ENCODE measurements at regions not wholly inside any gene's neighbourhood (a gene's known extent, or its start where the extent isn't known, plus 50 kb on each side); places are given as distances from the start of the nearest gene placed in this dataset.

DNA sequence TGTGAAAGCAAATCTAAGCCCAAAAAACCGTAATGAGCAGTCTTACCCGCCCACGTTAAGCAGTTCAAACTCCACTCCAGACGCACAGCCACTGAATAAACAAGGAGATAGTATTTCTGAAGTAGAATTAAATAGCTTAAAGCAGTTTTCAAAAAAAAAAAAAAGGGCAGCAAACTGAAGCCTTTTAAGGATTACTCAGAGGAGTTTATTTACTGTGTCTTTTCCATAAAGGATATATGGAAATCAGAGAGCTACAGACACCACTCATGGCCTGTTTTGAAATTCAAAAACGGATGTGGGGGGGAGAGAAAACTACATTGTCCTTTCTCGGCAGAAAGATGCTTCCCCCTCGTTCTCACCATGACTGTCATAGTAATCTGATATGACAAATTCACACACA, 83.7 kb upstream of the IRX1 start:
- no TSS peak for BruUV-seq (replicated peaks)
- TF ChIP-seq TCF7L2 (IDR thresholded peaks at IDR 0.05; ENCODE audit: low read depth, low read length) (no peak), POLR2AphosphoS5 (IDR thresholded peaks at IDR 0.05; ENCODE audit: low read depth, low read length) (no peak), SIN3A (IDR thresholded peaks at IDR 0.05; ENCODE audit: borderline replicate concordance, insufficient read depth, low read depth, low read length) (no peak)
- TF ChIP-seq, protein P1, sequence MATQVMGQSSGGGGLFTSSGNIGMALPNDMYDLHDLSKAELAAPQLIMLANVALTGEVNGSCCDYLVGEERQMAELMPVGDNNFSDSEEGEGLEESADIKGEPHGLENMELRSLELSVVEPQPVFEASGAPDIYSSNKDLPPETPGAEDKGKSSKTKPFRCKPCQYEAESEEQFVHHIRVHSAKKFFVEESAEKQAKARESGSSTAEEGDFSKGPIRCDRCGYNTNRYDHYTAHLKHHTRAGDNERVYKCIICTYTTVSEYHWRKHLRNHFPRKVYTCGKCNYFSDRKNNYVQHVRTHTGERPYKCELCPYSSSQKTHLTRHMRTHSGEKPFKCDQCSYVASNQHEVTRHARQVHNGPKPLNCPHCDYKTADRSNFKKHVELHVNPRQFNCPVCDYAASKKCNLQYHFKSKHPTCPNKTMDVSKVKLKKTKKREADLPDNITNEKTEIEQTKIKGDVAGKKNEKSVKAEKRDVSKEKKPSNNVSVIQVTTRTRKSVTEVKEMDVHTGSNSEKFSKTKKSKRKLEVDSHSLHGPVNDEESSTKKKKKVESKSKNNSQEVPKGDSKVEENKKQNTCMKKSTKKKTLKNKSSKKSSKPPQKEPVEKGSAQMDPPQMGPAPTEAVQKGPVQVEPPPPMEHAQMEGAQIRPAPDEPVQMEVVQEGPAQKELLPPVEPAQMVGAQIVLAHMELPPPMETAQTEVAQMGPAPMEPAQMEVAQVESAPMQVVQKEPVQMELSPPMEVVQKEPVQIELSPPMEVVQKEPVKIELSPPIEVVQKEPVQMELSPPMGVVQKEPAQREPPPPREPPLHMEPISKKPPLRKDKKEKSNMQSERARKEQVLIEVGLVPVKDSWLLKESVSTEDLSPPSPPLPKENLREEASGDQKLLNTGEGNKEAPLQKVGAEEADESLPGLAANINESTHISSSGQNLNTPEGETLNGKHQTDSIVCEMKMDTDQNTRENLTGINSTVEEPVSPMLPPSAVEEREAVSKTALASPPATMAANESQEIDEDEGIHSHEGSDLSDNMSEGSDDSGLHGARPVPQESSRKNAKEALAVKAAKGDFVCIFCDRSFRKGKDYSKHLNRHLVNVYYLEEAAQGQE (IDR thresholded peaks at IDR 0.05; ENCODE audit: insufficient read depth in 1 of 2, low read depth in 2 of 2, low read length in 1 of 2) = no peak
- TF ChIP-seq, protein P2, sequence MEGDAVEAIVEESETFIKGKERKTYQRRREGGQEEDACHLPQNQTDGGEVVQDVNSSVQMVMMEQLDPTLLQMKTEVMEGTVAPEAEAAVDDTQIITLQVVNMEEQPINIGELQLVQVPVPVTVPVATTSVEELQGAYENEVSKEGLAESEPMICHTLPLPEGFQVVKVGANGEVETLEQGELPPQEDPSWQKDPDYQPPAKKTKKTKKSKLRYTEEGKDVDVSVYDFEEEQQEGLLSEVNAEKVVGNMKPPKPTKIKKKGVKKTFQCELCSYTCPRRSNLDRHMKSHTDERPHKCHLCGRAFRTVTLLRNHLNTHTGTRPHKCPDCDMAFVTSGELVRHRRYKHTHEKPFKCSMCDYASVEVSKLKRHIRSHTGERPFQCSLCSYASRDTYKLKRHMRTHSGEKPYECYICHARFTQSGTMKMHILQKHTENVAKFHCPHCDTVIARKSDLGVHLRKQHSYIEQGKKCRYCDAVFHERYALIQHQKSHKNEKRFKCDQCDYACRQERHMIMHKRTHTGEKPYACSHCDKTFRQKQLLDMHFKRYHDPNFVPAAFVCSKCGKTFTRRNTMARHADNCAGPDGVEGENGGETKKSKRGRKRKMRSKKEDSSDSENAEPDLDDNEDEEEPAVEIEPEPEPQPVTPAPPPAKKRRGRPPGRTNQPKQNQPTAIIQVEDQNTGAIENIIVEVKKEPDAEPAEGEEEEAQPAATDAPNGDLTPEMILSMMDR (IDR thresholded peaks at IDR 0.05) = no peak
- ChIA-PET CTCF (interaction anchor here (0.6 kb wide), 1 partner anchor 54 kb away, joined by 3 read pairs; no protein-coding TSS in a partner anchor), POLR2A (no interaction called here)
- H3K27me3 ChIP-seq (ENCODE audit: control insufficient read depth, insufficient read depth, low read length) = no peaks in the 10 kb centered on the region
- ATAC-seq (no peak), DNase-seq (ENCODE audit: low read depth, low spot score) (no peak)
- no peaks in the 10 kb centered on the region for H3K9me3 ChIP-seq (ENCODE audit: control insufficient read depth, insufficient read depth, low read depth, low read length)
- intact Hi-C loops (cut with micrococcal nuclease; ENCODE audit: unreplicated experiment) = no loop called here
- no peaks in the 10 kb centered on the region for H3K36me3 ChIP-seq (ENCODE audit: control insufficient read depth, insufficient read depth, low read length)
- no peak overlapping the region for H3K4me3 ChIP-seq (ENCODE audit: low read depth in 2 of 2, low read length in 2 of 2)
- in situ Hi-C loops (cut with HindIII; ENCODE audit: low pct_unique_long_range_greater_than_20kb, low sequenced_read_pairs) = no loop called here
- H3K4me1 ChIP-seq (ENCODE audit: control insufficient read depth, insufficient read depth, low read length) = no peaks in the 10 kb centered on the region
- H3K27ac ChIP-seq (ENCODE audit: low read length) = no peak overlapping the region

DNA sequence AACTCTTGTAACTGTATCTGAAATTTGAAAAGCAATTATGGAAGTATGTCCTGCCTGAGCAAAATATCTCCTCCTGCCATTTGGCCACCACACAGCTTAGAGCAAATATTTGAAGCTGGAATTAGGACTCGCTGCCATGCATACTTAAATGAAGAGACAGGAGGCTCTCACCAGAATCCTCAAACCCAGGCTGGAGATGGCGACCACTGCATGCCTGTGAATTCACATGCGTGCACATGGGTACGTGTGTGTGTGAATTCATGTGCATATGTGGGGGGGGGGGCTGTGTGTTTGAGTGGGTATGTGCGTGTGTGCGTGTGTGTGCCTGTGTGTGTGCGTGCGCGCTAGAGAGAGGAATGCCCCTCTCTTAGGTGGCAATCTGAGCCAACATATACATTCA, 84.1 kb upstream of the IRX1 start:
- intact Hi-C loops (cut with micrococcal nuclease; ENCODE audit: unreplicated experiment) (no loop called here), in situ Hi-C loops (cut with HindIII; ENCODE audit: low pct_unique_long_range_greater_than_20kb, low sequenced_read_pairs) (no loop called here)
- CTCF ChIA-PET = no interaction called here
- POLR2A ChIA-PET = no interaction called here
- ATAC-seq = no peak
- H3K27me3 ChIP-seq (ENCODE audit: control insufficient read depth, insufficient read depth, low read length) = no peaks in the 10 kb centered on the region
- H3K9me3 ChIP-seq (ENCODE audit: control insufficient read depth, insufficient read depth, low read depth, low read length) = no peaks in the 10 kb centered on the region
- BruUV-seq (replicated peaks) = no TSS peak
- TF ChIP-seq TCF7L2 (IDR thresholded peaks at IDR 0.05; ENCODE audit: low read depth, low read length) = no peak
- TF ChIP-seq, protein P2 (IDR thresholded peaks at IDR 0.05) = no peak
- TF ChIP-seq SIN3A (IDR thresholded peaks at IDR 0.05; ENCODE audit: borderline replicate concordance, insufficient read depth, low read depth, low read length) = no peak
- no peak for TF ChIP-seq POLR2AphosphoS5 (IDR thresholded peaks at IDR 0.05; ENCODE audit: low read depth, low read length)
- TF ChIP-seq, protein P1 (IDR thresholded peaks at IDR 0.05; ENCODE audit: insufficient read depth in 1 of 2, low read depth in 2 of 2, low read length in 1 of 2) = no peak
- no peak overlapping the region for H3K27ac ChIP-seq (ENCODE audit: low read length)
- no peak for DNase-seq (ENCODE audit: low read depth, low spot score)
- H3K4me1 ChIP-seq (ENCODE audit: control insufficient read depth, insufficient read depth, low read length) = no peaks in the 10 kb centered on the region
- H3K4me3 ChIP-seq (ENCODE audit: low read depth in 2 of 2, low read length in 2 of 2) = no peak overlapping the region
- H3K36me3 ChIP-seq (ENCODE audit: control insufficient read depth, insufficient read depth, low read length) = no peaks in the 10 kb centered on the region

Data from Panc1 (cell line).